ENCODE measurements at regions not wholly inside any gene's neighbourhood (a gene's known extent, or its start where the extent isn't known, plus 50 kb on each side); places are given as distances from the start of the nearest gene placed in this dataset.
"Not testable (repeated sequence)": the region's sequence is repeated elsewhere in the genome, so short reads cannot be mapped to it uniquely, and the experiment has no call there.

GRCh38 chr1:83345375-83345774 lies 653.6 kb downstream of the TTLL7 start:
- TF ChIP-seq CTCF, POLR2A, EP300 (IDR thresholded peaks at IDR 0.05): not testable (repeated sequence)
